T-cell (primary cell): ENCODE measurements at regions not wholly inside any gene's neighbourhood (a gene's known extent, or its start where the extent isn't known, plus 50 kb on each side); places are given as distances from the start of the nearest gene placed in this dataset.

Source experiments
- ATAC-seq, 4 experiments: fragments of 200-7000 bp in 3 of 4; fragments of 150-1000 bp in 1 of 4; cut with Tn5 transposase; replicated peaks in 1 of 4; 1 replicate in 3 of 4; 2 replicates in 1 of 4; pipeline ENCODE4 v1.10.0; 2021; ENCODE audit warnings: moderate library complexity in 3 of 4, mild to moderate bottlenecking in 2 of 4, moderate number of reproducible peaks in 1 of 4
- CTCF ChIA-PET, 2 donors: fragments of 300-600 bp; sonication (Branson Sonifier 250); formaldehyde crosslinking; loops; one replicate each; lab custom pipeline; 2022; ENCODE audit warnings: antibody characterized with exemption in 2 of 2; lab: Charles Lee
- POLR2A ChIA-PET, 2 donors: fragments of 300-600 bp; sonication (Branson Sonifier 250); formaldehyde crosslinking; loops; one replicate each; lab custom pipeline; 2022; ENCODE audit warnings: antibody characterized with exemption in 2 of 2; lab: Charles Lee
- DNase-seq, 35 experiments: peaks; one replicate each; pipeline versions ENCODE4 v3.0.0 to v3.0.0-alpha.2; 2013 to 2023
- H3K27ac ChIP-seq: one replicate; pipeline ENCODE4 v1.5.1; 2013; ENCODE audit warnings: low read length
- H3K27me3 ChIP-seq, 2 experiments: replicated peaks in 1 of 2; 1 replicate in 1 of 2; 2 replicates in 1 of 2; pipeline versions ENCODE4 v1.6.1 to v1.7.0; 2013; ENCODE audit warnings: low read length in 1 of 2, mixed read lengths in 1 of 2; ENCODE audit not compliant: control insufficient read depth in 2 of 2, insufficient read depth in 2 of 2; ENCODE audit errors: extremely low read depth in 1 of 2
- H3K36me3 ChIP-seq, 2 donors: 1 replicate in 1 of 2; 2 replicates in 1 of 2; pipeline versions ENCODE4 v1.6.1 to v1.7.0; 2013; ENCODE audit warnings: low read length in 1 of 2; ENCODE audit not compliant: control insufficient read depth in 2 of 2, insufficient read depth in 1 of 2; ENCODE audit errors: extremely low read depth in 1 of 2
- H3K4me1 ChIP-seq, 2 experiments: 1 replicate in 1 of 2; 2 replicates in 1 of 2; pipeline versions ENCODE4 v1.6.1 to v1.7.0; 2013; ENCODE audit warnings: low read length in 2 of 2, mixed read lengths in 1 of 2; ENCODE audit not compliant: insufficient read depth in 2 of 2, control insufficient read depth in 1 of 2; ENCODE audit errors: extremely low read depth in 1 of 2
- H3K4me3 ChIP-seq, 2 donors: 1 replicate in 1 of 2; 2 replicates in 1 of 2; pipeline versions ENCODE4 v1.5.1 to v1.7.0; 2013; ENCODE audit warnings: mild to moderate bottlenecking in 2 of 2, low read length in 1 of 2, moderate library complexity in 1 of 2; ENCODE audit not compliant: control insufficient read depth in 1 of 2; ENCODE audit errors: extremely low read depth in 1 of 2
- H3K9me3 ChIP-seq: 2 replicates; pipeline ENCODE4 v1.7.0; 2013
- H3K27ac Mint-ChIP-seq, 2 donors: one replicate each; pipeline ENCODE4 v1.8.0; 2020 to 2021; ENCODE audit warnings: mild to moderate bottlenecking in 2 of 2, mixed read lengths in 2 of 2
- H3K27me3 Mint-ChIP-seq, 2 donors: one replicate each; pipeline ENCODE4 v1.8.0; 2021 to 2022; ENCODE audit warnings: mixed read lengths in 2 of 2
- H3K36me3 Mint-ChIP-seq: one replicate; pipeline ENCODE4 v1.8.0; 2021; ENCODE audit warnings: mixed read lengths
- H3K4me1 Mint-ChIP-seq, 3 donors: one replicate each; pipeline ENCODE4 v1.8.0; 2020 to 2022; ENCODE audit warnings: mixed read lengths in 3 of 3, mild to moderate bottlenecking in 1 of 3
- H3K4me3 Mint-ChIP-seq, 3 donors: one replicate each; pipeline ENCODE4 v1.8.0; 2020 to 2022; ENCODE audit warnings: mild to moderate bottlenecking in 3 of 3, mixed read lengths in 3 of 3, moderate library complexity in 3 of 3
- H3K9me3 Mint-ChIP-seq, 3 donors: one replicate each; pipeline ENCODE4 v1.8.0; 2020 to 2022; ENCODE audit warnings: mixed read lengths in 3 of 3
- WGBS: methylation state at CpG from one replicate; pipeline ENCODE4 v1.1.5; 2013; ENCODE audit warnings: missing lambda C conversion rate; ENCODE audit not compliant: insufficient coverage; 5-methylcytosine and 5-hydroxymethylcytosine counted together

- Mint-ChIP-seq H3K36me3 (no peaks in the 10 kb centered on the region), H3K27ac (no peak overlapping the region), H3K4me3 (no peak overlapping the region), H3K4me1 (no peaks in the 10 kb centered on the region), H3K27me3 (peaks cover 31 to 34% of the 10 kb centered on the region in 2 donors), H3K9me3 (peaks cover 0 to 1% (median under 1%) of the 10 kb centered on the region in 3 donors)
- no peak for DNase-seq
- 86% methylated on average over 1 of the region's 5 CpGs for WGBS
- H3K9me3 ChIP-seq = no peaks in the 10 kb centered on the region
- H3K27ac ChIP-seq = no peak overlapping the region
- peaks cover 2% of the 10 kb centered on the region in 2 experiments for H3K27me3 ChIP-seq
- no peaks in the 10 kb centered on the region for H3K4me1 ChIP-seq
- ChIA-PET POLR2A (no interaction called here), CTCF (no interaction called here)
- H3K36me3 ChIP-seq = no peaks in the 10 kb centered on the region
- ATAC-seq = no peak
- H3K4me3 ChIP-seq = no peak overlapping the region
These were observed 128.9 kb upstream of the WSCD1 start for GRCh38 chr17:5941258-5941657.

- no peak for DNase-seq
- ChIA-PET CTCF (no interaction called here), POLR2A (no interaction called here)
- ATAC-seq = no peak
- Histone ChIP-seq H3K27me3 (peaks cover 2 to 6% of the 10 kb centered on the region in 2 experiments), H3K4me1 (no peaks in the 10 kb centered on the region), H3K27ac (no peak overlapping the region), H3K4me3 (no peak overlapping the region), H3K36me3 (no peaks in the 10 kb centered on the region), H3K9me3 (no peaks in the 10 kb centered on the region)
- H3K27me3 Mint-ChIP-seq = peaks cover 34 to 46% of the 10 kb centered on the region in 2 donors
- no peak overlapping the region for H3K27ac Mint-ChIP-seq
- H3K4me1 Mint-ChIP-seq = no peaks in the 10 kb centered on the region
- 40% methylated on average over 6 of the region's 7 CpGs for WGBS
- H3K9me3 Mint-ChIP-seq = peaks cover 0 to 5% (median 3%) of the 10 kb centered on the region in 3 donors
- no peaks in the 10 kb centered on the region for H3K36me3 Mint-ChIP-seq
- H3K4me3 Mint-ChIP-seq = no peak overlapping the region
These were observed 127.5 kb upstream of the WSCD1 start for GRCh38 chr17:5942687-5943086.

- H3K27me3 ChIP-seq = peaks cover 2 to 9% of the 10 kb centered on the region in 2 experiments
- H3K27ac Mint-ChIP-seq = no peak overlapping the region
- no peak overlapping the region for H3K4me3 ChIP-seq
- H3K4me1 ChIP-seq = no peaks in the 10 kb centered on the region
- no peak overlapping the region for H3K27ac ChIP-seq
- H3K9me3 Mint-ChIP-seq = peaks cover 0 to 5% (median 3%) of the 10 kb centered on the region in 3 donors
- H3K27me3 Mint-ChIP-seq = peaks cover 37 to 47% of the 10 kb centered on the region in 2 donors
- ChIA-PET CTCF (no interaction called here), POLR2A (no interaction called here)
- H3K4me3 Mint-ChIP-seq = no peak overlapping the region
- DNase-seq (no peak), ATAC-seq (no peak)
- H3K36me3 Mint-ChIP-seq = no peaks in the 10 kb centered on the region
- H3K36me3 ChIP-seq = no peaks in the 10 kb centered on the region
- 70% methylated on average over 6 of the region's 7 CpGs for WGBS
- H3K9me3 ChIP-seq = no peaks in the 10 kb centered on the region
- H3K4me1 Mint-ChIP-seq = no peaks in the 10 kb centered on the region
These were observed 126.9 kb upstream of the WSCD1 start for GRCh38 chr17:5943232-5943631.

- POLR2A ChIA-PET = no interaction called here
- H3K36me3 Mint-ChIP-seq = no peaks in the 10 kb centered on the region
These were observed 126.2 kb upstream of the WSCD1 start for GRCh38 chr17:5943982-5944381.

GRCh38 chr17:5947701-5948180, 122.4 kb upstream of the WSCD1 start:
- no peak overlapping the region for H3K4me3 ChIP-seq
- 60% methylated on average over 1 of the region's 2 CpGs for WGBS
- H3K27me3 ChIP-seq = peaks cover 0 to 12% of the 10 kb centered on the region in 2 experiments
- H3K36me3 Mint-ChIP-seq = no peaks in the 10 kb centered on the region
- H3K36me3 ChIP-seq = no peaks in the 10 kb centered on the region
- peaks cover 48 to 51% of the 10 kb centered on the region in 2 donors for H3K27me3 Mint-ChIP-seq
- peaks cover 0 to 5% (median 3%) of the 10 kb centered on the region in 3 donors for H3K9me3 Mint-ChIP-seq
- no peak overlapping the region for H3K4me3 Mint-ChIP-seq
- POLR2A ChIA-PET = no interaction called here
- CTCF ChIA-PET = interaction anchor here in 1 of 2 donors (0.6 kb wide), 1 partner anchor 294 kb away, joined by 3 read pairs; no protein-coding TSS in a partner anchor
- no peak for ATAC-seq
- no peaks in the 10 kb centered on the region for H3K4me1 Mint-ChIP-seq
- H3K27ac ChIP-seq = no peak overlapping the region
- H3K4me1 ChIP-seq = no peaks in the 10 kb centered on the region
- no peak overlapping the region for H3K27ac Mint-ChIP-seq
- H3K9me3 ChIP-seq = no peaks in the 10 kb centered on the region
- no peak for DNase-seq

More at GRCh38 chr17:5943982-5944381, 126.2 kb upstream of the WSCD1 start:
- Histone ChIP-seq H3K4me3 (no peak overlapping the region), H3K27me3 (peaks cover 2 to 12% of the 10 kb centered on the region in 2 experiments), H3K36me3 (no peaks in the 10 kb centered on the region), H3K4me1 (no peaks in the 10 kb centered on the region), H3K27ac (no peak overlapping the region), H3K9me3 (no peaks in the 10 kb centered on the region)
- H3K4me3 Mint-ChIP-seq = no peak overlapping the region
- peaks cover 0 to 5% (median 3%) of the 10 kb centered on the region in 3 donors for H3K9me3 Mint-ChIP-seq
- ATAC-seq = no peak
- 77% methylated on average over 5 of the region's 6 CpGs for WGBS
- no peak overlapping the region for H3K27ac Mint-ChIP-seq
- H3K4me1 Mint-ChIP-seq = no peaks in the 10 kb centered on the region
- no peak for DNase-seq
- CTCF ChIA-PET = no interaction called here
- peaks cover 41 to 54% of the 10 kb centered on the region in 2 donors for H3K27me3 Mint-ChIP-seq

- Histone ChIP-seq H3K36me3 (no peaks in the 10 kb centered on the region), H3K9me3 (no peaks in the 10 kb centered on the region), H3K4me1 (no peaks in the 10 kb centered on the region), H3K4me3 (no peak overlapping the region), H3K27ac (no peak overlapping the region), H3K27me3 (peaks cover 0 to 10% of the 10 kb centered on the region in 2 experiments)
- Mint-ChIP-seq H3K9me3 (peaks cover 0 to 5% (median 3%) of the 10 kb centered on the region in 3 donors), H3K4me1 (no peaks in the 10 kb centered on the region), H3K36me3 (no peaks in the 10 kb centered on the region), H3K27me3 (peaks cover 43 to 45% of the 10 kb centered on the region in 2 donors), H3K27ac (no peak overlapping the region), H3K4me3 (no peak overlapping the region)
- ATAC-seq (no peak), DNase-seq (no peak)
- 67% methylated on average over 1 of the region's 3 CpGs for WGBS
- POLR2A ChIA-PET = no interaction called here
- CTCF ChIA-PET = no interaction called here
These were observed 121.4 kb upstream of the WSCD1 start for GRCh38 chr17:5948811-5949210.
